Neuronal stem cell (in vitro differentiated cells): ENCODE measurements at regions not wholly inside any gene's neighbourhood (a gene's known extent, or its start where the extent isn't known, plus 50 kb on each side); places are given as distances from the start of the nearest gene placed in this dataset.

Experiments
- DNase-seq: peaks from one replicate; pipeline ENCODE4 v3.0.0-alpha.2; 2013; ENCODE audit warnings: low spot score
- H2AFZ ChIP-seq: one replicate; pipeline ENCODE4 v1.6.1; 2013; ENCODE audit warnings: mild to moderate bottlenecking, low read length, inconsistent platforms
- H2AK5ac ChIP-seq: 2 replicates; pipeline ENCODE4 v1.6.1; 2013; ENCODE audit warnings: low read depth, mild to moderate bottlenecking, inconsistent platforms, low read length, moderate library complexity, mixed read lengths
- H2BK120ac ChIP-seq: 2 replicates; pipeline ENCODE4 v1.6.1; 2013; ENCODE audit warnings: low read depth, mild to moderate bottlenecking, inconsistent platforms, low read length, moderate library complexity, mixed read lengths
- H2BK12ac ChIP-seq: one replicate; pipeline ENCODE4 v1.6.1; 2013; ENCODE audit warnings: low read length, inconsistent platforms
- H2BK15ac ChIP-seq: 2 replicates; pipeline ENCODE4 v1.6.1; 2013; ENCODE audit warnings: mild to moderate bottlenecking, low read length, inconsistent platforms, mixed read lengths
- H2BK5ac ChIP-seq: one replicate; pipeline ENCODE4 v1.6.1; 2013; ENCODE audit warnings: inconsistent platforms, mild to moderate bottlenecking, low read length, moderate library complexity
- H3K14ac ChIP-seq: one replicate; pipeline ENCODE4 v1.6.1; 2013; ENCODE audit warnings: low read length, inconsistent platforms
- H3K18ac ChIP-seq: 2 replicates; pipeline ENCODE4 v1.6.1; 2013; ENCODE audit warnings: low read length, inconsistent platforms
- H3K23ac ChIP-seq: 2 replicates; pipeline ENCODE4 v1.6.1; 2013; ENCODE audit warnings: low read depth, mild to moderate bottlenecking, mixed read lengths, low read length, inconsistent platforms; ENCODE audit not compliant: poor library complexity
- H3K27ac ChIP-seq: replicated peaks from 3 replicates; pipeline ENCODE4 v1.5.1; 2013; ENCODE audit warnings: low read length, inconsistent platforms
- H3K27me3 ChIP-seq, 3 experiments: 2 replicates each; pipeline ENCODE4 v1.6.1; 2013; ENCODE audit warnings: low read length in 3 of 3, mild to moderate bottlenecking in 2 of 3, inconsistent platforms in 1 of 3, low read depth in 1 of 3, mixed read lengths in 1 of 3, moderate library complexity in 1 of 3; ENCODE audit not compliant: control insufficient read depth in 3 of 3, insufficient read depth in 3 of 3
- H3K36me3 ChIP-seq, 2 donors: replicated peaks in 1 of 2; 2 replicates each; pipeline ENCODE4 v1.6.1; 2013; ENCODE audit warnings: low read length in 2 of 2; ENCODE audit not compliant: control insufficient read depth in 2 of 2, insufficient read depth in 2 of 2
- H3K4ac ChIP-seq: 2 replicates; pipeline ENCODE4 v1.6.1; 2013; ENCODE audit warnings: inconsistent platforms, mild to moderate bottlenecking, low read length, moderate library complexity
- H3K4me1 ChIP-seq, 2 donors: 1 replicate in 1 of 2; 2 replicates in 1 of 2; pipeline ENCODE4 v1.6.1; 2013; ENCODE audit warnings: low read length in 2 of 2, low read depth in 1 of 2; ENCODE audit not compliant: control insufficient read depth in 2 of 2, insufficient read depth in 1 of 2
- H3K4me2 ChIP-seq: one replicate; pipeline ENCODE4 v1.6.1; 2013; ENCODE audit warnings: mild to moderate bottlenecking, low read length, inconsistent platforms; ENCODE audit not compliant: insufficient read depth, poor library complexity, severe bottlenecking
- H3K4me3 ChIP-seq, 2 donors: 2 replicates each; pipeline ENCODE4 v1.5.1; 2013; ENCODE audit warnings: low read length in 2 of 2, mild to moderate bottlenecking in 2 of 2, inconsistent platforms in 1 of 2, moderate library complexity in 1 of 2
- H3K79me1 ChIP-seq: one replicate; pipeline ENCODE4 v1.6.1; 2013; ENCODE audit warnings: low read depth, mild to moderate bottlenecking, inconsistent platforms, low read length, moderate library complexity
- H3K9ac ChIP-seq: one replicate; pipeline ENCODE4 v1.6.1; 2013; ENCODE audit warnings: mild to moderate bottlenecking, low read depth, low read length, inconsistent platforms; ENCODE audit not compliant: poor library complexity
- H3K9me3 ChIP-seq, 2 donors: replicated peaks in 1 of 2; 2 replicates each; pipeline versions ENCODE3 to v1.6.1; 2013; ENCODE audit warnings: low read length in 2 of 2, mild to moderate bottlenecking in 2 of 2, inconsistent platforms in 1 of 2, low read depth in 1 of 2, mixed read lengths in 1 of 2, moderate library complexity in 1 of 2; ENCODE audit not compliant: control insufficient read depth in 2 of 2, insufficient read depth in 1 of 2
- H4K8ac ChIP-seq: one replicate; pipeline ENCODE4 v1.6.1; 2013; ENCODE audit warnings: low read depth, mild to moderate bottlenecking, inconsistent platforms, low read length, moderate library complexity
- H4K91ac ChIP-seq: one replicate; pipeline ENCODE4 v1.6.1; 2013; ENCODE audit warnings: low read length, low read depth, mild to moderate bottlenecking, inconsistent platforms; ENCODE audit not compliant: poor library complexity
- WGBS, 2 donors: extraction: QIAGEN DNeasy Blood & Tissue Kit; methylation state at CpG; one replicate each; pipeline ENCODE4 v1.1.7; 2013; ENCODE audit warnings: missing lambda C conversion rate in 2 of 2, mixed read lengths in 1 of 2; ENCODE audit not compliant: insufficient read length in 2 of 2, insufficient replicate concordance in 1 of 2; ENCODE audit errors: extremely low coverage in 2 of 2; 5-methylcytosine and 5-hydroxymethylcytosine counted together

DNA sequence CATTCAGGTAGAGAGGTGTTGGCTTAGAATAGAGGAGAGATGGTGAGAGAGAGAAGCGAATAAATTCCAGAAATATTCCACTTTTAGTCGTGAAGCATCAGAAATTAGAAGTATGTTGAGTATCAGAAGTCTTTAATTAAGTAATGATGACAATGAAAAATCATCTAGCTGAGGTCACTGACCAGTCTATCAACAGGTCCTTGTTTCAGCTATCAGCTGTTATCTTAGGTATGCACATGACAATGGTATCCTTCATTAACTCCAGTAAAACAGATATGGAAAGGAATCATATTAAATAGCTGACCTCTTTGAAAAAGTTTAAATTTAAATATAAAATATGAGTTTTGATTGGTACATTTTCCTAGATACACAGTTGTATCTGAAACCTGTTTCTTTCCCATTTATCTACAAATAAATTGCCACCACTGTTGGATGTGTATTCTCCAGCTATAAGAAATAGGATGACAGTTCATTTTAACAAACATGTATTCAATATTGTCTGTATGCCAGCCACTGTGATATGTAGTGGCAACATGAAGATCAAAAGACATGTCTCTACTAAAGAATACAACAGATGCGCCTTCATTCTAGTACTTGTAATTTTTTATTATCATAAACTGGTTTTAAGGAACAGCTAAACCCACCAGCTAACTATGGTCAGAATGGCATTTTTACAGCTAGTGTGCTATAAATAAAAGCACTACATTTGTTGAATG, 424.2 kb upstream of the DCN start:
- Histone ChIP-seq H3K4ac (no peak overlapping the region), H2BK5ac (no peak overlapping the region), H3K14ac (no peak overlapping the region), H3K9ac (no peak overlapping the region), H3K27ac (no peak overlapping the region), H2BK12ac (no peak overlapping the region), H3K23ac (no peak overlapping the region), H3K27me3 (no peaks in the 10 kb centered on the region), H2AK5ac (no peak overlapping the region), H3K18ac (no peak overlapping the region), H3K4me1 (peaks cover 3 to 5% of the 10 kb centered on the region in 2 donors), H2AFZ (no peak overlapping the region), H3K4me2 (no peak overlapping the region), H3K9me3 (no peaks in the 10 kb centered on the region), H3K79me1 (no peaks in the 10 kb centered on the region), H3K4me3 (no peak overlapping the region), H4K91ac (no peak overlapping the region), H2BK120ac (no peak overlapping the region), H2BK15ac (no peak overlapping the region), H4K8ac (no peak overlapping the region), H3K36me3 (no peaks in the 10 kb centered on the region)
- WGBS, 2 donors, result no CpG with 5 or more reads among the region's 3 CpGs
- no peak for DNase-seq

GRCh38 chr12:91604897-91605296, 422.3 kb upstream of the DCN start:
- Histone ChIP-seq H2BK12ac (no peak overlapping the region), H2AK5ac (no peak overlapping the region), H3K14ac (no peak overlapping the region), H3K27ac (no peak overlapping the region), H4K91ac (no peak overlapping the region), H3K4me3 (no peak overlapping the region), H3K18ac (no peak overlapping the region), H2AFZ (no peak overlapping the region), H3K23ac (no peak overlapping the region), H2BK120ac (no peak overlapping the region), H3K4me1 (peaks cover 3 to 5% of the 10 kb centered on the region in 2 donors), H3K9ac (no peak overlapping the region), H3K4ac (no peak overlapping the region), H3K4me2 (no peak overlapping the region), H4K8ac (no peak overlapping the region), H2BK15ac (no peak overlapping the region), H3K79me1 (no peaks in the 10 kb centered on the region), H2BK5ac (no peak overlapping the region), H3K9me3 (no peaks in the 10 kb centered on the region), H3K36me3 (no peaks in the 10 kb centered on the region), H3K27me3 (no peaks in the 10 kb centered on the region)
- no CpG with 5 or more reads among the region's 6 CpGs for WGBS, 2 donors
- no peak for DNase-seq

GRCh38 chr12:91603060-91603459, 420.4 kb upstream of the DCN start:
- DNase-seq, result no peak
- H4K8ac ChIP-seq, result no peak overlapping the region
- H2BK5ac ChIP-seq, result no peak overlapping the region
- H3K23ac ChIP-seq, result no peak overlapping the region
- no peak overlapping the region for H2AFZ ChIP-seq
- peaks cover 2 to 4% of the 10 kb centered on the region in 2 donors for H3K9me3 ChIP-seq
- H3K4me2 ChIP-seq, result no peak overlapping the region
- no peaks in the 10 kb centered on the region for H3K27me3 ChIP-seq
- no peaks in the 10 kb centered on the region for H3K36me3 ChIP-seq
- H2BK12ac ChIP-seq, result no peak overlapping the region
- H2AK5ac ChIP-seq, result no peak overlapping the region
- H3K27ac ChIP-seq, result no peak overlapping the region
- H4K91ac ChIP-seq, result no peak overlapping the region
- H3K4me1 ChIP-seq, result no peaks in the 10 kb centered on the region
- H3K9ac ChIP-seq, result no peak overlapping the region
- H2BK120ac ChIP-seq, result no peak overlapping the region
- no peak overlapping the region for H3K4me3 ChIP-seq
- no peak overlapping the region for H2BK15ac ChIP-seq
- no peak overlapping the region for H3K14ac ChIP-seq
- H3K79me1 ChIP-seq, result no peaks in the 10 kb centered on the region
- H3K4ac ChIP-seq, result no peak overlapping the region
- H3K18ac ChIP-seq, result no peak overlapping the region
- WGBS, 2 donors, result no CpG with 5 or more reads among the region's 2 CpGs

- no peaks in the 10 kb centered on the region for H3K4me1 ChIP-seq
- no peak overlapping the region for H3K14ac ChIP-seq
- no peak overlapping the region for H3K27ac ChIP-seq
- no peak overlapping the region for H3K4ac ChIP-seq
- H3K4me3 ChIP-seq, result no peak overlapping the region
- H3K36me3 ChIP-seq, result no peaks in the 10 kb centered on the region
- no peaks in the 10 kb centered on the region for H3K79me1 ChIP-seq
- no peaks in the 10 kb centered on the region for H3K27me3 ChIP-seq
- H3K23ac ChIP-seq, result no peak overlapping the region
- no peak overlapping the region for H2BK120ac ChIP-seq
- no peak overlapping the region for H3K9ac ChIP-seq
- no peak overlapping the region for H2BK5ac ChIP-seq
- H2AFZ ChIP-seq, result no peak overlapping the region
- H2AK5ac ChIP-seq, result no peak overlapping the region
- peaks cover 2 to 4% of the 10 kb centered on the region in 2 donors for H3K9me3 ChIP-seq
- H4K91ac ChIP-seq, result no peak overlapping the region
- no CpG with 5 or more reads among the region's 4 CpGs for WGBS, 2 donors
- H3K4me2 ChIP-seq, result no peak overlapping the region
- H4K8ac ChIP-seq, result no peak overlapping the region
- DNase-seq, result no peak
- no peak overlapping the region for H2BK15ac ChIP-seq
- H3K18ac ChIP-seq, result no peak overlapping the region
- no peak overlapping the region for H2BK12ac ChIP-seq
Measured at GRCh38 chr12:91601054-91601453, 418.4 kb upstream of the DCN start.
